ENCODE measurements at regions not wholly inside any gene's neighbourhood (a gene's known extent, or its start where the extent isn't known, plus 50 kb on each side); places are given as distances from the start of the nearest gene placed in this dataset.

DNA sequence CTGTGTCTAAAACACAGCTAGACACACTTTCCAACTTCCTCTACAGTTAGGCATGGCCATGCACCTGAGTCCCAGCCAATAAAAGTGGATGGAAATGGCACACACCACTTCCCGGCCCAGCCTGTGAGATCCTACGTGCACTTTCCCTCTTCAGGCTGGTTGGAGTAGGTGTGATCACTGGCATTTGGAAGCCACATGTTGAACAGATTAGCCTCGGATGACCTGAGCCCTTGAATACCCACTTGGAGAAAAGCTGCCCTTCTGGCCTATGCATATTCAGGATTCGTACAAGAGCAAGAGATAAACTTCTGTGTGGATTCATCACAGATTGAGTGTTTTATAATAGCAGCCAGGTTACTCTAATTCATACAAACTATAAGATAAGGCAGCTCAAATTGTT, 359.0 kb upstream of the SLC30A5 start:
- H3K36me3 ChIP-seq (replicated peaks in 1 of 2; ENCODE audit: control insufficient read depth in 1 of 2, insufficient read depth in 2 of 2, low read length in 2 of 2) = no peaks in the 10 kb centered on the region
- in situ Hi-C loops (cut with HindIII; ENCODE audit: extremely low pct_ligation_motif_present, low pct_unique_long_range_greater_than_20kb) = no loop called here
- ChIA-PET CTCF (ENCODE audit: low intra/inter-chr PET ratio, low total read pairs) (no interaction called here), POLR2A (no interaction called here)
- H3K9ac ChIP-seq (ENCODE audit: insufficient read depth, low read depth, low read length) = no peak overlapping the region
- H3K27me3 ChIP-seq (ENCODE audit: control insufficient read depth in 1 of 2, insufficient read depth in 2 of 2, low read length in 2 of 2) = no peaks in the 10 kb centered on the region
- DNase-seq (ENCODE audit: low spot score) (no peak), ATAC-seq (no peak), FAIRE-seq (no peak)
- no peaks in the 10 kb centered on the region for H3K4me1 ChIP-seq (ENCODE audit: insufficient read depth, low read length)
- TF ChIP-seq MAFK (conservative IDR thresholded peaks at IDR 0.05 in 1 of 2, IDR thresholded peaks at IDR 0.05 in 1 of 2; ENCODE audit: low read length in 2 of 2) = no peak
- no peak for TF ChIP-seq MIXL1 (CRISPR knock-in tag; IDR thresholded peaks at IDR 0.05)
- TF ChIP-seq, protein P1, sequence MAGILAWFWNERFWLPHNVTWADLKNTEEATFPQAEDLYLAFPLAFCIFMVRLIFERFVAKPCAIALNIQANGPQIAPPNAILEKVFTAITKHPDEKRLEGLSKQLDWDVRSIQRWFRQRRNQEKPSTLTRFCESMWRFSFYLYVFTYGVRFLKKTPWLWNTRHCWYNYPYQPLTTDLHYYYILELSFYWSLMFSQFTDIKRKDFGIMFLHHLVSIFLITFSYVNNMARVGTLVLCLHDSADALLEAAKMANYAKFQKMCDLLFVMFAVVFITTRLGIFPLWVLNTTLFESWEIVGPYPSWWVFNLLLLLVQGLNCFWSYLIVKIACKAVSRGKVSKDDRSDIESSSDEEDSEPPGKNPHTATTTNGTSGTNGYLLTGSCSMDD (CRISPR knock-in tag; IDR thresholded peaks at IDR 0.05) = no peak
- no peak for TF ChIP-seq AHR (CRISPR knock-in tag; IDR thresholded peaks at IDR 0.05)
- TF ChIP-seq, protein P2, sequence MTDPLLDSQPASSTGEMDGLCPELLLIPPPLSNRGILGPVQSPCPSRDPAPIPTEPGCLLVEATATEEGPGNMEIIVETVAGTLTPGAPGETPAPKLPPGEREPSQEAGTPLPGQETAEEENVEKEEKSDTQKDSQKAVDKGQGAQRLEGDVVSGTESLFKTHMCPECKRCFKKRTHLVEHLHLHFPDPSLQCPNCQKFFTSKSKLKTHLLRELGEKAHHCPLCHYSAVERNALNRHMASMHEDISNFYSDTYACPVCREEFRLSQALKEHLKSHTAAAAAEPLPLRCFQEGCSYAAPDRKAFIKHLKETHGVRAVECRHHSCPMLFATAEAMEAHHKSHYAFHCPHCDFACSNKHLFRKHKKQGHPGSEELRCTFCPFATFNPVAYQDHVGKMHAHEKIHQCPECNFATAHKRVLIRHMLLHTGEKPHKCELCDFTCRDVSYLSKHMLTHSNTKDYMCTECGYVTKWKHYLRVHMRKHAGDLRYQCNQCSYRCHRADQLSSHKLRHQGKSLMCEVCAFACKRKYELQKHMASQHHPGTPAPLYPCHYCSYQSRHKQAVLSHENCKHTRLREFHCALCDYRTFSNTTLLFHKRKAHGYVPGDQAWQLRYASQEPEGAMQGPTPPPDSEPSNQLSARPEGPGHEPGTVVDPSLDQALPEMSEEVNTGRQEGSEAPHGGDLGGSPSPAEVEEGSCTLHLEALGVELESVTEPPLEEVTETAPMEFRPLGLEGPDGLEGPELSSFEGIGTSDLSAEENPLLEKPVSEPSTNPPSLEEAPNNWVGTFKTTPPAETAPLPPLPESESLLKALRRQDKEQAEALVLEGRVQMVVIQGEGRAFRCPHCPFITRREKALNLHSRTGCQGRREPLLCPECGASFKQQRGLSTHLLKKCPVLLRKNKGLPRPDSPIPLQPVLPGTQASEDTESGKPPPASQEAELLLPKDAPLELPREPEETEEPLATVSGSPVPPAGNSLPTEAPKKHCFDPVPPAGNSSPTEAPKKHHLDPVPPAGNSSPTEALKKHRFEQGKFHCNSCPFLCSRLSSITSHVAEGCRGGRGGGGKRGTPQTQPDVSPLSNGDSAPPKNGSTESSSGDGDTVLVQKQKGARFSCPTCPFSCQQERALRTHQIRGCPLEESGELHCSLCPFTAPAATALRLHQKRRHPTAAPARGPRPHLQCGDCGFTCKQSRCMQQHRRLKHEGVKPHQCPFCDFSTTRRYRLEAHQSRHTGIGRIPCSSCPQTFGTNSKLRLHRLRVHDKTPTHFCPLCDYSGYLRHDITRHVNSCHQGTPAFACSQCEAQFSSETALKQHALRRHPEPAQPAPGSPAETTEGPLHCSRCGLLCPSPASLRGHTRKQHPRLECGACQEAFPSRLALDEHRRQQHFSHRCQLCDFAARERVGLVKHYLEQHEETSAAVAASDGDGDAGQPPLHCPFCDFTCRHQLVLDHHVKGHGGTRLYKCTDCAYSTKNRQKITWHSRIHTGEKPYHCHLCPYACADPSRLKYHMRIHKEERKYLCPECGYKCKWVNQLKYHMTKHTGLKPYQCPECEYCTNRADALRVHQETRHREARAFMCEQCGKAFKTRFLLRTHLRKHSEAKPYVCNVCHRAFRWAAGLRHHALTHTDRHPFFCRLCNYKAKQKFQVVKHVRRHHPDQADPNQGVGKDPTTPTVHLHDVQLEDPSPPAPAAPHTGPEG (CRISPR knock-in tag; IDR thresholded peaks at IDR 0.05) = no peak
- TF ChIP-seq, protein P3, sequence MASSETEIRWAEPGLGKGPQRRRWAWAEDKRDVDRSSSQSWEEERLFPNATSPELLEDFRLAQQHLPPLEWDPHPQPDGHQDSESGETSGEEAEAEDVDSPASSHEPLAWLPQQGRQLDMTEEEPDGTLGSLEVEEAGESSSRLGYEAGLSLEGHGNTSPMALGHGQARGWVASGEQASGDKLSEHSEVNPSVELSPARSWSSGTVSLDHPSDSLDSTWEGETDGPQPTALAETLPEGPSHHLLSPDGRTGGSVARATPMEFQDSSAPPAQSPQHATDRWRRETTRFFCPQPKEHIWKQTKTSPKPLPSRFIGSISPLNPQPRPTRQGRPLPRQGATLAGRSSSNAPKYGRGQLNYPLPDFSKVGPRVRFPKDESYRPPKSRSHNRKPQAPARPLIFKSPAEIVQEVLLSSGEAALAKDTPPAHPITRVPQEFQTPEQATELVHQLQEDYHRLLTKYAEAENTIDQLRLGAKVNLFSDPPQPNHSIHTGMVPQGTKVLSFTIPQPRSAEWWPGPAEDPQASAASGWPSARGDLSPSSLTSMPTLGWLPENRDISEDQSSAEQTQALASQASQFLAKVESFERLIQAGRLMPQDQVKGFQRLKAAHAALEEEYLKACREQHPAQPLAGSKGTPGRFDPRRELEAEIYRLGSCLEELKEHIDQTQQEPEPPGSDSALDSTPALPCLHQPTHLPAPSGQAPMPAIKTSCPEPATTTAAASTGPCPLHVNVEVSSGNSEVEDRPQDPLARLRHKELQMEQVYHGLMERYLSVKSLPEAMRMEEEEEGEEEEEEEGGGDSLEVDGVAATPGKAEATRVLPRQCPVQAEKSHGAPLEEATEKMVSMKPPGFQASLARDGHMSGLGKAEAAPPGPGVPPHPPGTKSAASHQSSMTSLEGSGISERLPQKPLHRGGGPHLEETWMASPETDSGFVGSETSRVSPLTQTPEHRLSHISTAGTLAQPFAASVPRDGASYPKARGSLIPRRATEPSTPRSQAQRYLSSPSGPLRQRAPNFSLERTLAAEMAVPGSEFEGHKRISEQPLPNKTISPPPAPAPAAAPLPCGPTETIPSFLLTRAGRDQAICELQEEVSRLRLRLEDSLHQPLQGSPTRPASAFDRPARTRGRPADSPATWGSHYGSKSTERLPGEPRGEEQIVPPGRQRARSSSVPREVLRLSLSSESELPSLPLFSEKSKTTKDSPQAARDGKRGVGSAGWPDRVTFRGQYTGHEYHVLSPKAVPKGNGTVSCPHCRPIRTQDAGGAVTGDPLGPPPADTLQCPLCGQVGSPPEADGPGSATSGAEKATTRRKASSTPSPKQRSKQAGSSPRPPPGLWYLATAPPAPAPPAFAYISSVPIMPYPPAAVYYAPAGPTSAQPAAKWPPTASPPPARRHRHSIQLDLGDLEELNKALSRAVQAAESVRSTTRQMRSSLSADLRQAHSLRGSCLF (CRISPR knock-in tag; IDR thresholded peaks at IDR 0.05; ENCODE audit: borderline replicate concordance) = no peak
- no peak for TF ChIP-seq MTA1 (CRISPR knock-in tag; IDR thresholded peaks at IDR 0.05; ENCODE audit: borderline replicate concordance)
- no peak overlapping the region for H3K27ac ChIP-seq (ENCODE audit: extremely low read length, insufficient read depth, low read length)
- intact Hi-C loops (cut with micrococcal nuclease; ENCODE audit: unreplicated experiment) = no loop called here
- 35% methylated on average over 4 of the region's 4 CpGs for WGBS (ENCODE audit: low lambda C conversion rate)
- H4K20me1 ChIP-seq (ENCODE audit: insufficient read depth, low read length) = no peaks in the 10 kb centered on the region
- no peaks in the 10 kb centered on the region for H3K79me2 ChIP-seq (ENCODE audit: insufficient read depth, low read length)
- no peak overlapping the region for H2AFZ ChIP-seq (ENCODE audit: low read length)
- H3K4me3 ChIP-seq (replicated peaks in 1 of 3; ENCODE audit: insufficient read depth in 1 of 3, low read depth in 2 of 3, low read length in 3 of 3) = no peak overlapping the region
- no peaks in the 10 kb centered on the region for H3K9me3 ChIP-seq (ENCODE audit: low read length)
- no TSS peak for BruUV-seq (replicated peaks)
- H3K4me2 ChIP-seq (ENCODE audit: low read depth, low read length) = no peak overlapping the region

Data from HepG2 (cell line).